ENCODE measurements at regions not wholly inside any gene's neighbourhood (a gene's known extent, or its start where the extent isn't known, plus 50 kb on each side); places are given as distances from the start of the nearest gene placed in this dataset.

DNA sequence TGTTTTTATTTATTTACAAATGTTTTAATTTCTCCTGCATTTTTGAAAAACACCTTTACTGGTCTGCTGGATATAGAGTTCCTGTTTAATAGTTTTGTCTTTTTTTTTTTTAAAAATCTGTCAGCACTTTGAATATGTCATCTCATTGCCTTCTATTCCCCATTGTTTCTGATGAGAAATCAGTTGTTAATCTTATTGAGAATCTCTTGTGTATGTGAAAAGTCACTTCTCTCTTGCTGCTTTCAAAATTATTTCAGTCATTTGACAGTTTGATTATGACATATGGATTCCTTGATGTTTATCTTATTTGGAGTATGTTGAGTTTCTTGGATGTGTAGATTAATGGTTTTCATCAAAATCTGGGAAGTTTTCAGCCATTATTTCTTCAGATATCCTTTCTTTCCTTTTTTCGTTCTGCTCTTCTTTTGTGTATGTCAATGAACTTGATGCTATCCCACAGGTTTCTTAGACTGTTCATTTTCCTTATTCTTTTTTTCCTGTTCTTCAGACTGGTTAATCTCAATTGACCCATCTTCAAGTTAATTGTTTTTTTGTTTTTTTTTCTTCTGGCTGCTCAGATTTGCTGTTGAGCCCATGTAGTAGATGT is 51.2 kb upstream of the CCDC190 start:
- TF ChIP-seq, protein P1, sequence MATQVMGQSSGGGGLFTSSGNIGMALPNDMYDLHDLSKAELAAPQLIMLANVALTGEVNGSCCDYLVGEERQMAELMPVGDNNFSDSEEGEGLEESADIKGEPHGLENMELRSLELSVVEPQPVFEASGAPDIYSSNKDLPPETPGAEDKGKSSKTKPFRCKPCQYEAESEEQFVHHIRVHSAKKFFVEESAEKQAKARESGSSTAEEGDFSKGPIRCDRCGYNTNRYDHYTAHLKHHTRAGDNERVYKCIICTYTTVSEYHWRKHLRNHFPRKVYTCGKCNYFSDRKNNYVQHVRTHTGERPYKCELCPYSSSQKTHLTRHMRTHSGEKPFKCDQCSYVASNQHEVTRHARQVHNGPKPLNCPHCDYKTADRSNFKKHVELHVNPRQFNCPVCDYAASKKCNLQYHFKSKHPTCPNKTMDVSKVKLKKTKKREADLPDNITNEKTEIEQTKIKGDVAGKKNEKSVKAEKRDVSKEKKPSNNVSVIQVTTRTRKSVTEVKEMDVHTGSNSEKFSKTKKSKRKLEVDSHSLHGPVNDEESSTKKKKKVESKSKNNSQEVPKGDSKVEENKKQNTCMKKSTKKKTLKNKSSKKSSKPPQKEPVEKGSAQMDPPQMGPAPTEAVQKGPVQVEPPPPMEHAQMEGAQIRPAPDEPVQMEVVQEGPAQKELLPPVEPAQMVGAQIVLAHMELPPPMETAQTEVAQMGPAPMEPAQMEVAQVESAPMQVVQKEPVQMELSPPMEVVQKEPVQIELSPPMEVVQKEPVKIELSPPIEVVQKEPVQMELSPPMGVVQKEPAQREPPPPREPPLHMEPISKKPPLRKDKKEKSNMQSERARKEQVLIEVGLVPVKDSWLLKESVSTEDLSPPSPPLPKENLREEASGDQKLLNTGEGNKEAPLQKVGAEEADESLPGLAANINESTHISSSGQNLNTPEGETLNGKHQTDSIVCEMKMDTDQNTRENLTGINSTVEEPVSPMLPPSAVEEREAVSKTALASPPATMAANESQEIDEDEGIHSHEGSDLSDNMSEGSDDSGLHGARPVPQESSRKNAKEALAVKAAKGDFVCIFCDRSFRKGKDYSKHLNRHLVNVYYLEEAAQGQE (IDR thresholded peaks at IDR 0.05; ENCODE audit: insufficient read depth in 1 of 2, low read depth in 2 of 2, low read length in 2 of 2): no peak
- no peak for TF ChIP-seq SIN3A (IDR thresholded peaks at IDR 0.05; ENCODE audit: borderline replicate concordance, insufficient read depth, low read length)
- no peak for TF ChIP-seq FOXP2 (optimal IDR thresholded peaks at IDR 0.05; ENCODE audit: borderline replicate concordance, extremely low read depth, extremely low read length, insufficient read depth)
- TF ChIP-seq POLR2AphosphoS5 (IDR thresholded peaks at IDR 0.05; ENCODE audit: low read depth, low read length): no peak
- no peak for TF ChIP-seq TAF1 (IDR thresholded peaks at IDR 0.05; ENCODE audit: borderline replicate concordance, insufficient read depth, low read length)

Data from PFSK-1 (cell line).